Psoas muscle (tissue), 7 donors: ENCODE measurements at regions not wholly inside any gene's neighbourhood (a gene's known extent, or its start where the extent isn't known, plus 50 kb on each side); places are given as distances from the start of the nearest gene placed in this dataset.
"Not testable (repeated sequence)": the region's sequence is repeated elsewhere in the genome, so short reads cannot be mapped to it uniquely, and the experiment has no call there.

Experiments used
- ATAC-seq, 4 donors: fragments of 200-7000 bp; cut with Tn5 transposase; one replicate each; pipeline ENCODE4 v1.9.1; 2020; ENCODE audit warnings: moderate library complexity in 3 of 4, mild to moderate bottlenecking in 2 of 4
- DNase-seq, 2 donors: peaks; one replicate each; pipeline ENCODE4 v3.0.0-alpha.2; 2020
- H3K27ac ChIP-seq: fragments of 200-600 bp; one replicate; pipeline ENCODE4 v1.8.0; 2022
- H3K27me3 ChIP-seq, 3 donors: fragments of 200-600 bp in 1 of 3; one replicate each; pipeline versions ENCODE4 v1.6.1 to v1.8.0; 2013 to 2022; ENCODE audit warnings: low read length in 2 of 3, mild to moderate bottlenecking in 2 of 3, moderate library complexity in 1 of 3; ENCODE audit not compliant: insufficient read depth in 3 of 3
- H3K36me3 ChIP-seq, 2 donors: fragments of 200-600 bp in 1 of 2; one replicate each; pipeline versions ENCODE4 v1.6.1 to v1.8.0; 2013 to 2022; ENCODE audit warnings: low read depth in 1 of 2, mild to moderate bottlenecking in 1 of 2, moderate library complexity in 1 of 2; ENCODE audit not compliant: insufficient read depth in 1 of 2
- H3K4me1 ChIP-seq: fragments of 200-600 bp; one replicate; pipeline ENCODE4 v1.8.0; 2022
- H3K4me3 ChIP-seq: fragments of 200-600 bp; one replicate; pipeline ENCODE4 v1.8.0; 2022; ENCODE audit warnings: mild to moderate bottlenecking
- H3K9me3 ChIP-seq: fragments of 200-600 bp; one replicate; pipeline ENCODE4 v1.8.0; 2022
- CTCF ChIP-seq: fragments of 200-600 bp; IDR thresholded peaks from one replicate; pipeline ENCODE4 v1.8.0; 2022; ENCODE audit warnings: antibody characterized with exemption
- WGBS, 3 donors: extraction: QIAGEN DNeasy Blood & Tissue Kit; methylation state at CpG; one replicate each; pipeline versions ENCODE4 v1.1.6 to v1.1.7; 2013; 5-methylcytosine and 5-hydroxymethylcytosine counted together
- intact Hi-C, 2 donors: fragments of 100-400 bp; cut with DNase I; formaldehyde crosslinking; loops; one replicate each; pipeline versions ENCODE4 v1.11.0 to v1.14.2; 2022
- donor health status: healthy with polysubstance abuse.
- donor health status: DM: no; HTN: no; CAD: no; lungs with moderate emphysema.
- donor health status: Bipolar disorder and iron deficiency.
- donor health status: healthy.
- donor health status: DM: yes; HTN: yes; CAD: no.
- donor health status: DM: no; HTN: no; CAD: no.
- donor health status: DM: yes; HTN: yes; CAD: no.

- intact Hi-C loops, result no loop called here
- ATAC-seq (no peak), DNase-seq (no peak)
- no peaks in the 10 kb centered on the region for H3K4me1 ChIP-seq
- no peaks in the 10 kb centered on the region for H3K9me3 ChIP-seq
- no peak overlapping the region for H3K27ac ChIP-seq
- no peak for TF ChIP-seq CTCF
- H3K36me3 ChIP-seq, result no peaks in the 10 kb centered on the region
- no peaks in the 10 kb centered on the region for H3K27me3 ChIP-seq
- no peak overlapping the region for H3K4me3 ChIP-seq
Observed at GRCh38 chr2:136314240-136314639, 196.3 kb upstream of the CXCR4 start.

GRCh38 chr2:136312568-136312967 lies 194.6 kb upstream of the CXCR4 start:
- WGBS, 3 donors, result 86 to 98% (median 89%) methylated on average over 1 of the region's 1 CpG
- H3K27me3 ChIP-seq, intact Hi-C loops, DNase-seq, H3K4me3 ChIP-seq, H3K9me3 ChIP-seq, ATAC-seq, H3K27ac ChIP-seq, H3K36me3 ChIP-seq, H3K4me1 ChIP-seq: not testable (repeated sequence)

DNA sequence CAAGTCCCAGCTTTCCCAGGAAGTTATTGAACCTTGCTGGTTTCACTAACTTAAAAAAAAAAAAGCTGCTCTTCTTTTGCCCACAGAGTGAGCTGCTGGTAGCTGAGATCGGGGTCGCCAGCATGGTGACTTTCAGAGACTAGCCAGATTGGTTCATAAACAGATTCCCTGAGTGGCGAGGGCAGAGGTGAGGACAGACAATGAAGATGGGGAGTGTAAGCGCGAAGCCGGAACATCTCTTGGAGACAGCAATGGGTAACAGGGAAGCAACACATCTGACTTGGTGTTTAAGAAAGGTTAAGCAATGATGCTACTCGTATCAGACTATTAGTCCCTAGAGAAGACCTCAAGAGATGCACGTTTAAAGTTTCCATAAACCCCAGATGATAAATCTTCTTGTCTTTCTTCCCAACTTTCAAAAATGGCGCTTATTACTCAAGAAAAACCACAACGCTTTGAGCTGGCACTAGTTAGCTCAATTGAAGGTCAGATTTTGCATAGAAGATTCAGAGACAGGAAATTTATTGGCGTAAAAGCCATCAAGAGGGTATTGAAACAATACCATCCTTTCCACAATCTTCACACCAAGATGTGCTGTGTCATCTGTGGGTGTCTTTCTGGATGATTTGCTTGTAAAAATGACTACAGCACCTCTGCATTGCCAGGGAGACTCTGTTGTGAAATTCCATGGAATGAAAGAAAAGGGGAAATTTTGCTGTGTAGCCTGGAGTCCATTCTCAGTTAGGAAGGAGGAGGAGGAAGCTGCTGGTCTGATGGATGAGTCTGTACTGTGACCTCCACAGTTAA lies 193.1 kb upstream of the CXCR4 start:
- no peaks in the 10 kb centered on the region for H3K27me3 ChIP-seq
- no peaks in the 10 kb centered on the region for H3K9me3 ChIP-seq
- no peak overlapping the region for H3K27ac ChIP-seq
- no peaks in the 10 kb centered on the region for H3K4me1 ChIP-seq
- intact Hi-C loops, result no loop called here
- H3K36me3 ChIP-seq, result no peaks in the 10 kb centered on the region
- no peak overlapping the region for H3K4me3 ChIP-seq
- DNase-seq, result no peak
- no peak for ATAC-seq
- no peak for TF ChIP-seq CTCF
- WGBS, 3 donors, result 83 to 86% (median 85%) methylated on average over 11 of the region's 11 CpGs

- ATAC-seq, result no peak
- Histone ChIP-seq H3K27me3 (no peaks in the 10 kb centered on the region), H3K27ac (no peak overlapping the region), H3K4me1 (no peaks in the 10 kb centered on the region), H3K36me3 (no peaks in the 10 kb centered on the region), H3K9me3 (no peaks in the 10 kb centered on the region), H3K4me3 (no peak overlapping the region)
- WGBS, 3 donors, result 72 to 80% (median 73%) methylated on average over 10 of the region's 10 CpGs
- no peak for TF ChIP-seq CTCF
- intact Hi-C loops, result no loop called here
- no peak for DNase-seq
Observed at GRCh38 chr2:136310005-136310495, 192.1 kb upstream of the CXCR4 start.

GRCh38 chr2:136308611-136309010 lies 190.7 kb upstream of the CXCR4 start:
- no peaks in the 10 kb centered on the region for H3K9me3 ChIP-seq
- intact Hi-C loops, result no loop called here
- H3K27me3 ChIP-seq, result no peaks in the 10 kb centered on the region
- DNase-seq (no peak), ATAC-seq (no peak)
- H3K27ac ChIP-seq, result no peak overlapping the region
- H3K4me1 ChIP-seq, result no peaks in the 10 kb centered on the region
- TF ChIP-seq CTCF, result no peak
- 4 to 13% (median 12%) methylated on average over 1 of the region's 1 CpG for WGBS, 3 donors
- H3K4me3 ChIP-seq, result no peak overlapping the region
- H3K36me3 ChIP-seq, result no peaks in the 10 kb centered on the region
